ENCODE measurements at regions not wholly inside any gene's neighbourhood (a gene's known extent, or its start where the extent isn't known, plus 50 kb on each side); places are given as distances from the start of the nearest gene placed in this dataset.

DNA sequence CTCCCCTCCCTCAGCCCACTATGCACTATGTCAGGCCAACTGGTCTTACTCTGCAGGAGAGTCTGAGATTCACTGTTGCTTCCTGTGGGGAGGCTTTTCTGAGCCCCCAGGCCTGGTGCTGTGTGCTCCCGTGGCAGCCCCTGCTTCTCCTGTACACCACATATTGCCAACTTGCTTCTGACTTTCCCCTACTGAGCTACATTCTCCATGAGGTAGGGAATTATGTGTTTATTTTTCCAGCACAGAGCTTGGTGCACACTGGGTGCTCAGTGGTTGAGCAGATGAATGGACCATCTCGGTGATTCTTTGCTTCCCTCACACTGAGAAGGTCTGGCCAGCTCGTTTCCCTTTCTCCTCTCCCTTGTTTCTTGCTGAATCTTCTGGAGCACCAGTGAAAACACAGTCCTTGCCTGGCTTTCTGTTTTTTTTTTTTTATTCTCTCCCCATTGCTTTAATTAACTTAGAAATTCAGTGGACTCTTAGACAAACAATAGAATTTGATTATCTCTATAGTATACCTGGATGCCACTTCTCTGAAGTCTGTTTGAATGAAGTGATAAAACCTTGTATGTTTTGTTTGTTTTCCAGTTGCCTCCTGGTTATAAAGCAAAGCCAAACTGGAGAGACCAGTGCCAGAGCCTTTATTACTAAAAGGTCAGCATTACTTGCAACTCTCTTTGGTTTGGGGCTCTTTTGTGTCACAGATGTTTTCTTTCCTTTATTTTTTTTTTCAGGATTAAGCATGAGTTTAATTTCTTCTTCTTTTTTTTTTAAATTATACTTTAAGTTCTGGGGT, 50.3 kb upstream of the CNIH3 start:
- no peak for DNase-seq (ENCODE audit: low read depth)

Measured in stimulated activated CD8-positive, alpha-beta memory T cell treated with anti-CD3 and anti-CD28 coated beads, Interleukin-15, amount 100 ng/mL, for 1 hour (primary cell).